ENCODE measurements at regions not wholly inside any gene's neighbourhood (a gene's known extent, or its start where the extent isn't known, plus 50 kb on each side); places are given as distances from the start of the nearest gene placed in this dataset.

DNA sequence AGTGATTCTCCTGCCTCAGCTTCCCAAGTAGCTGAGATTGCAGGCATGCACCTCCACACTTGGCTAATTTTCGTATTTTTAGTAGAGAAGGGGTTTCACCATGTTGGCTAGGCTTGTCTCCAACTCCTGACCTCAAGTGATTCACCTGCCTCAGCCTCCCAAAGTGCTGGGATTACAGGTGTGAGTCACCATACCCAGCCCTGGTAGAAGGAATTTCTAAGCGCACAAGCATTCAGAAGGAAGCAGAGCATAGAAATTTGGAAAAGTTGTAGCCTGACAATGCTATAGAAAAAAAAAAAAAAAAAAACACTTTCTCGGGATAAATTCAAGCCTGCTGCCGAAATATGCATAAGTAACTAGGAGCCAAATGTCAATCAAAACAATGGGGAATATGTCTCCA is 249.4 kb downstream of the GRB14 start (continued):
- TF ChIP-seq REST (IDR thresholded peaks at IDR 0.05; ENCODE audit: low read depth) = no peak
- TF ChIP-seq SIN3A (IDR thresholded peaks at IDR 0.05; ENCODE audit: low read depth) = no peak
- TF ChIP-seq, protein P1, sequence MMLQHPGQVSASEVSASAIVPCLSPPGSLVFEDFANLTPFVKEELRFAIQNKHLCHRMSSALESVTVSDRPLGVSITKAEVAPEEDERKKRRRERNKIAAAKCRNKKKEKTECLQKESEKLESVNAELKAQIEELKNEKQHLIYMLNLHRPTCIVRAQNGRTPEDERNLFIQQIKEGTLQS (IDR thresholded peaks at IDR 0.05) = no peak
- no peak for TF ChIP-seq SRF (IDR thresholded peaks at IDR 0.05; ENCODE audit: low read depth)
- TF ChIP-seq POLR2A (IDR thresholded peaks at IDR 0.05; ENCODE audit: borderline replicate concordance, extremely low read depth, insufficient read depth, insufficient read length) = no peak

- Histone ChIP-seq H3K36me3 (ENCODE audit: control insufficient read depth in 1 of 2, insufficient read depth in 2 of 2, low read length in 2 of 2) (no peaks in the 10 kb centered on the region), H2AFZ (ENCODE audit: low read depth, low read length, poor library complexity, severe bottlenecking) (no peak overlapping the region), H3K79me2 (ENCODE audit: insufficient read depth, low read length) (no peaks in the 10 kb centered on the region), H3K9ac (ENCODE audit: low read length) (no peak overlapping the region), H3K9me2 (ENCODE audit: insufficient read depth) (no peaks in the 10 kb centered on the region), H3K4me3 (replicated peaks in 1 of 2; ENCODE audit: low read depth in 1 of 2, low read length in 2 of 2) (no peak overlapping the region), H4K20me1 (ENCODE audit: insufficient read depth) (no peaks in the 10 kb centered on the region), H3K4me1 (ENCODE audit: control insufficient read depth in 1 of 2, insufficient read depth in 2 of 2, low read length in 2 of 2) (no peaks in the 10 kb centered on the region), H3K27ac (ENCODE audit: low read depth, low read length) (no peak overlapping the region), H3K9me3 (ENCODE audit: control insufficient read depth in 1 of 2, insufficient read depth in 1 of 2, low read depth in 1 of 2, low read length in 2 of 2) (no peaks in the 10 kb centered on the region; a peak in 1 of 4 replicates), H3K4me2 (ENCODE audit: low read length) (no peak overlapping the region), H3K27me3 (ENCODE audit: insufficient read depth, low read length) (no peaks in the 10 kb centered on the region)
- ChIA-PET CTCF (no interaction called here), POLR2A (no interaction called here), RAD21 (ENCODE audit: low non-redundant PET in 1 of 2, low total read pairs in 2 of 2, uncharacterized antibody in 2 of 2, unreplicated experiment in 2 of 2) (no interaction called here)
- intact Hi-C loops (cut with micrococcal nuclease) = no loop called here
- ATAC-seq (no peak), DNase-seq (ENCODE audit: low read depth, low spot score) (no peak)
- BruUV-seq (replicated peaks) = no TSS peak
- TF ChIP-seq EGR1 (IDR thresholded peaks at IDR 0.05; ENCODE audit: low read depth) (no peak), ELF1 (IDR thresholded peaks at IDR 0.05; ENCODE audit: borderline replicate concordance, low read depth) (no peak), ZFX (IDR thresholded peaks at IDR 0.05) (no peak), SP1 (IDR thresholded peaks at IDR 0.05; ENCODE audit: low read depth) (no peak), EZH2phosphoT487 (IDR thresholded peaks at IDR 0.05; ENCODE audit: borderline replicate concordance) (no peak), YY1 (IDR thresholded peaks at IDR 0.05; ENCODE audit: extremely low read depth, insufficient replicate concordance, low read depth, low read length) (no peak), CEBPB (IDR thresholded peaks at IDR 0.05; ENCODE audit: low read depth) (no peak), EZH2 (IDR thresholded peaks at IDR 0.05) (no peak), SIN3A (IDR thresholded peaks at IDR 0.05; ENCODE audit: low read depth) (no peak), CBX3 (IDR thresholded peaks at IDR 0.05; ENCODE audit: low read depth) (no peak), RAD21 (IDR thresholded peaks at IDR 0.05; ENCODE audit: low read depth) (no peak), TCF7L2 (IDR thresholded peaks at IDR 0.05; ENCODE audit: borderline replicate concordance, extremely low read depth, insufficient read depth, insufficient read length) (no peak)
- TF ChIP-seq, protein P1 (IDR thresholded peaks at IDR 0.05) = no peak
- TF ChIP-seq, protein P2, sequence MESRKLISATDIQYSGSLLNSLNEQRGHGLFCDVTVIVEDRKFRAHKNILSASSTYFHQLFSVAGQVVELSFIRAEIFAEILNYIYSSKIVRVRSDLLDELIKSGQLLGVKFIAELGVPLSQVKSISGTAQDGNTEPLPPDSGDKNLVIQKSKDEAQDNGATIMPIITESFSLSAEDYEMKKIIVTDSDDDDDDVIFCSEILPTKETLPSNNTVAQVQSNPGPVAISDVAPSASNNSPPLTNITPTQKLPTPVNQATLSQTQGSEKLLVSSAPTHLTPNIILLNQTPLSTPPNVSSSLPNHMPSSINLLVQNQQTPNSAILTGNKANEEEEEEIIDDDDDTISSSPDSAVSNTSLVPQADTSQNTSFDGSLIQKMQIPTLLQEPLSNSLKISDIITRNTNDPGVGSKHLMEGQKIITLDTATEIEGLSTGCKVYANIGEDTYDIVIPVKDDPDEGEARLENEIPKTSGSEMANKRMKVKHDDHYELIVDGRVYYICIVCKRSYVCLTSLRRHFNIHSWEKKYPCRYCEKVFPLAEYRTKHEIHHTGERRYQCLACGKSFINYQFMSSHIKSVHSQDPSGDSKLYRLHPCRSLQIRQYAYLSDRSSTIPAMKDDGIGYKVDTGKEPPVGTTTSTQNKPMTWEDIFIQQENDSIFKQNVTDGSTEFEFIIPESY (IDR thresholded peaks at IDR 0.05; ENCODE audit: extremely low read depth, insufficient replicate concordance, low read length) = no peak
These were observed 251.9 kb downstream of the GRB14 start for GRCh38 chr2:164369366-164369765.
